ENCODE measurements at regions not wholly inside any gene's neighbourhood (a gene's known extent, or its start where the extent isn't known, plus 50 kb on each side); places are given as distances from the start of the nearest gene placed in this dataset.

DNA sequence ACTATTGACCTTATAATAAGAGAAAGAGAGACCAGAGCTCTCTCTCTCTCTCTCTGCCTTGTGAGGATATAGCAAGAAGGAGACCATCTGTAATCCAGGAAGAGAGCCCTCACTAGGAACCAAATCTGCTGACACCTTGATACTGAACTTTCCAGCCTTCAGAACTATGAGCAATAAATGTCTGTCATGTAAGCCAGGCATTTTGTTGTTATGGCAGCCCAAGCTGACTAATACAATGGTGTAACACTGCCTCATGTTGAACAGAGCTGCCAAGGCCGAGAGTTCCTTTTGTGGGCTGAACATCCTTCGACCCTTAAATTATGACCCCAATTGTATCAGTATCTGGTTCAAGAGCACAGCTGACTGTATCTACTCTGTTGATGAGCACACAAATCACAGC lies 108.0 kb downstream of the LRRC30 start:
- Histone ChIP-seq H3K9me2 (ENCODE audit: insufficient read depth) (no peaks in the 10 kb centered on the region), H4K20me1 (ENCODE audit: insufficient read depth) (no peaks in the 10 kb centered on the region), H3K27ac (ENCODE audit: low read depth, low read length) (no peak overlapping the region), H3K4me1 (ENCODE audit: control insufficient read depth in 1 of 2, insufficient read depth in 2 of 2, low read length in 2 of 2) (no peaks in the 10 kb centered on the region), H3K79me2 (ENCODE audit: insufficient read depth, low read length) (no peaks in the 10 kb centered on the region), H3K4me2 (ENCODE audit: low read length) (no peak overlapping the region), H3K36me3 (ENCODE audit: control insufficient read depth in 1 of 2, insufficient read depth in 2 of 2, low read length in 2 of 2) (no peaks in the 10 kb centered on the region), H3K9ac (ENCODE audit: low read length) (no peak overlapping the region), H3K4me3 (replicated peaks in 1 of 2; ENCODE audit: low read depth in 1 of 2, low read length in 2 of 2) (no peak overlapping the region), H3K9me3 (ENCODE audit: control insufficient read depth in 1 of 2, insufficient read depth in 1 of 2, low read depth in 1 of 2, low read length in 2 of 2) (peaks cover 0 to 3% of the 10 kb centered on the region in 2 experiments; a peak in 2 of 4 replicates), H3K27me3 (ENCODE audit: insufficient read depth, low read length) (no peaks in the 10 kb centered on the region), H2AFZ (ENCODE audit: low read depth, low read length, poor library complexity, severe bottlenecking) (no peak overlapping the region)
- ATAC-seq: no peak
- no TSS peak for BruUV-seq (replicated peaks)
- POLR2A ChIA-PET: no interaction called here
- CTCF ChIA-PET: no interaction called here
- DNase-seq (ENCODE audit: low read depth, low spot score): no peak
- RAD21 ChIA-PET (ENCODE audit: low non-redundant PET in 1 of 2, low total read pairs in 2 of 2, uncharacterized antibody in 2 of 2, unreplicated experiment in 2 of 2): no interaction called here
- intact Hi-C loops (cut with micrococcal nuclease): no loop called here
- no peak for TF ChIP-seq ELF1 (IDR thresholded peaks at IDR 0.05; ENCODE audit: borderline replicate concordance, low read depth)
- no peak for TF ChIP-seq SIN3A (IDR thresholded peaks at IDR 0.05; ENCODE audit: low read depth)
- TF ChIP-seq CBX3 (IDR thresholded peaks at IDR 0.05; ENCODE audit: low read depth): no peak
- TF ChIP-seq, protein P1, sequence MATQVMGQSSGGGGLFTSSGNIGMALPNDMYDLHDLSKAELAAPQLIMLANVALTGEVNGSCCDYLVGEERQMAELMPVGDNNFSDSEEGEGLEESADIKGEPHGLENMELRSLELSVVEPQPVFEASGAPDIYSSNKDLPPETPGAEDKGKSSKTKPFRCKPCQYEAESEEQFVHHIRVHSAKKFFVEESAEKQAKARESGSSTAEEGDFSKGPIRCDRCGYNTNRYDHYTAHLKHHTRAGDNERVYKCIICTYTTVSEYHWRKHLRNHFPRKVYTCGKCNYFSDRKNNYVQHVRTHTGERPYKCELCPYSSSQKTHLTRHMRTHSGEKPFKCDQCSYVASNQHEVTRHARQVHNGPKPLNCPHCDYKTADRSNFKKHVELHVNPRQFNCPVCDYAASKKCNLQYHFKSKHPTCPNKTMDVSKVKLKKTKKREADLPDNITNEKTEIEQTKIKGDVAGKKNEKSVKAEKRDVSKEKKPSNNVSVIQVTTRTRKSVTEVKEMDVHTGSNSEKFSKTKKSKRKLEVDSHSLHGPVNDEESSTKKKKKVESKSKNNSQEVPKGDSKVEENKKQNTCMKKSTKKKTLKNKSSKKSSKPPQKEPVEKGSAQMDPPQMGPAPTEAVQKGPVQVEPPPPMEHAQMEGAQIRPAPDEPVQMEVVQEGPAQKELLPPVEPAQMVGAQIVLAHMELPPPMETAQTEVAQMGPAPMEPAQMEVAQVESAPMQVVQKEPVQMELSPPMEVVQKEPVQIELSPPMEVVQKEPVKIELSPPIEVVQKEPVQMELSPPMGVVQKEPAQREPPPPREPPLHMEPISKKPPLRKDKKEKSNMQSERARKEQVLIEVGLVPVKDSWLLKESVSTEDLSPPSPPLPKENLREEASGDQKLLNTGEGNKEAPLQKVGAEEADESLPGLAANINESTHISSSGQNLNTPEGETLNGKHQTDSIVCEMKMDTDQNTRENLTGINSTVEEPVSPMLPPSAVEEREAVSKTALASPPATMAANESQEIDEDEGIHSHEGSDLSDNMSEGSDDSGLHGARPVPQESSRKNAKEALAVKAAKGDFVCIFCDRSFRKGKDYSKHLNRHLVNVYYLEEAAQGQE (IDR thresholded peaks at IDR 0.05; ENCODE audit: low read depth): no peak
- TF ChIP-seq, protein P2, sequence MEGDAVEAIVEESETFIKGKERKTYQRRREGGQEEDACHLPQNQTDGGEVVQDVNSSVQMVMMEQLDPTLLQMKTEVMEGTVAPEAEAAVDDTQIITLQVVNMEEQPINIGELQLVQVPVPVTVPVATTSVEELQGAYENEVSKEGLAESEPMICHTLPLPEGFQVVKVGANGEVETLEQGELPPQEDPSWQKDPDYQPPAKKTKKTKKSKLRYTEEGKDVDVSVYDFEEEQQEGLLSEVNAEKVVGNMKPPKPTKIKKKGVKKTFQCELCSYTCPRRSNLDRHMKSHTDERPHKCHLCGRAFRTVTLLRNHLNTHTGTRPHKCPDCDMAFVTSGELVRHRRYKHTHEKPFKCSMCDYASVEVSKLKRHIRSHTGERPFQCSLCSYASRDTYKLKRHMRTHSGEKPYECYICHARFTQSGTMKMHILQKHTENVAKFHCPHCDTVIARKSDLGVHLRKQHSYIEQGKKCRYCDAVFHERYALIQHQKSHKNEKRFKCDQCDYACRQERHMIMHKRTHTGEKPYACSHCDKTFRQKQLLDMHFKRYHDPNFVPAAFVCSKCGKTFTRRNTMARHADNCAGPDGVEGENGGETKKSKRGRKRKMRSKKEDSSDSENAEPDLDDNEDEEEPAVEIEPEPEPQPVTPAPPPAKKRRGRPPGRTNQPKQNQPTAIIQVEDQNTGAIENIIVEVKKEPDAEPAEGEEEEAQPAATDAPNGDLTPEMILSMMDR (IDR thresholded peaks at IDR 0.05 in 2 of 3, conservative IDR thresholded peaks at IDR 0.05 in 1 of 3; ENCODE audit: borderline replicate concordance in 1 of 3, insufficient read depth in 1 of 3, low read depth in 2 of 3, low read length in 2 of 3): no peak
- no peak for TF ChIP-seq ZFX (IDR thresholded peaks at IDR 0.05)
- TF ChIP-seq SRF (IDR thresholded peaks at IDR 0.05; ENCODE audit: low read depth): no peak
- TF ChIP-seq SP1 (IDR thresholded peaks at IDR 0.05; ENCODE audit: low read depth): no peak
- no peak for TF ChIP-seq POLR2AphosphoS5 (IDR thresholded peaks at IDR 0.05; ENCODE audit: low read depth, low read length)
- TF ChIP-seq EZH2phosphoT487 (IDR thresholded peaks at IDR 0.05; ENCODE audit: borderline replicate concordance): no peak

Data from HCT116 (cell line).